GM12891 (cell line): ENCODE measurements at regions not wholly inside any gene's neighbourhood (a gene's known extent, or its start where the extent isn't known, plus 50 kb on each side); places are given as distances from the start of the nearest gene placed in this dataset.

ENCODE experiments used
- PAX5 ChIP-seq: IDR thresholded peaks from 2 replicates; pipeline ENCODE4 v1.6.1; 2011; ENCODE audit warnings: low read length, moderate library complexity, mild to moderate bottlenecking; ENCODE audit not compliant: insufficient read depth, severe bottlenecking
- POLR2A ChIP-seq: IDR thresholded peaks from 2 replicates; pipeline ENCODE4 v1.6.1; 2011; ENCODE audit warnings: low read depth, low read length, control low read depth
- POLR2AphosphoS5 ChIP-seq: IDR thresholded peaks from 2 replicates; pipeline ENCODE4 v1.6.1; 2011; ENCODE audit warnings: low read depth, low read length, control low read depth
- POU2F2 ChIP-seq: IDR thresholded peaks from 2 replicates; pipeline ENCODE4 v1.6.1; 2011; ENCODE audit warnings: low read depth, mild to moderate bottlenecking, control low read depth, low read length, moderate library complexity
- SPI1 ChIP-seq: IDR thresholded peaks from 2 replicates; pipeline ENCODE4 v1.6.1; 2011; ENCODE audit warnings: low read depth, low read length, control low read depth
- TAF1 ChIP-seq: IDR thresholded peaks from 2 replicates; pipeline ENCODE4 v1.6.1; 2011; ENCODE audit warnings: low read depth, low read length, control low read depth

GRCh38 chr10:2761971-2762370 is 305.4 kb upstream of the PFKP start:
- TF ChIP-seq POLR2A (no peak), TAF1 (no peak), SPI1 (no peak), POLR2AphosphoS5 (no peak), PAX5 (no peak), POU2F2 (no peak)
